ENCODE measurements at regions not wholly inside any gene's neighbourhood (a gene's known extent, or its start where the extent isn't known, plus 50 kb on each side); places are given as distances from the start of the nearest gene placed in this dataset.

DNA sequence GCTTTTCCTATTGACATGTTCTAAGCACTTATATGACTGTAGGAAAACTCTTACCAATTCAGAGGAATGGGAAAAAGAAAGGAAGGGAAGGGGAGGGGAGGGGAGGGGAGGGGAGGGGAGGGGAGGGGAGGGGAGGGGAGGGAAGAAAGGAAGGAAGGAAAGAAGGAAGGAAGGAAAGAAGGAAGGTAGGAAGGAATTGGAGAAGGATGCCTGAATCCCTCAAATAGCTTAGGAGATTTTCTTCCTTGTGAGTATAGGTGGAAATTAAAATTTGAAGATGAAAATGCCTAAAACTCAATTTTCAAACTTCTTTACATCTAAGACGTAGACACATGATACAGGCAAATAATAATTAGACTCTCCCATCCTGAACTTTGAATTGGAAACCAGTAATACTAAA lies 463.1 kb downstream of the SATB2 start:
- TF ChIP-seq, protein P1, sequence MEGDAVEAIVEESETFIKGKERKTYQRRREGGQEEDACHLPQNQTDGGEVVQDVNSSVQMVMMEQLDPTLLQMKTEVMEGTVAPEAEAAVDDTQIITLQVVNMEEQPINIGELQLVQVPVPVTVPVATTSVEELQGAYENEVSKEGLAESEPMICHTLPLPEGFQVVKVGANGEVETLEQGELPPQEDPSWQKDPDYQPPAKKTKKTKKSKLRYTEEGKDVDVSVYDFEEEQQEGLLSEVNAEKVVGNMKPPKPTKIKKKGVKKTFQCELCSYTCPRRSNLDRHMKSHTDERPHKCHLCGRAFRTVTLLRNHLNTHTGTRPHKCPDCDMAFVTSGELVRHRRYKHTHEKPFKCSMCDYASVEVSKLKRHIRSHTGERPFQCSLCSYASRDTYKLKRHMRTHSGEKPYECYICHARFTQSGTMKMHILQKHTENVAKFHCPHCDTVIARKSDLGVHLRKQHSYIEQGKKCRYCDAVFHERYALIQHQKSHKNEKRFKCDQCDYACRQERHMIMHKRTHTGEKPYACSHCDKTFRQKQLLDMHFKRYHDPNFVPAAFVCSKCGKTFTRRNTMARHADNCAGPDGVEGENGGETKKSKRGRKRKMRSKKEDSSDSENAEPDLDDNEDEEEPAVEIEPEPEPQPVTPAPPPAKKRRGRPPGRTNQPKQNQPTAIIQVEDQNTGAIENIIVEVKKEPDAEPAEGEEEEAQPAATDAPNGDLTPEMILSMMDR (conservative IDR thresholded peaks at IDR 0.05; ENCODE audit: low read depth, low read length), result no peak
- no peak for TF ChIP-seq EZH2 (IDR thresholded peaks at IDR 0.05; ENCODE audit: borderline replicate concordance, low read depth, low read length, poor library complexity, severe bottlenecking)

Data from A673 (cell line).